Glutamatergic neuron (in vitro differentiated cells): ENCODE measurements at regions not wholly inside any gene's neighbourhood (a gene's known extent, or its start where the extent isn't known, plus 50 kb on each side); places are given as distances from the start of the nearest gene placed in this dataset.

Experiments
- DNase-seq: peaks from one replicate; pipeline ENCODE4 v3.0.0; 2022
- H3K27ac Mint-ChIP-seq: one replicate; pipeline ENCODE4 v1.8.0; 2020; ENCODE audit warnings: mild to moderate bottlenecking, mixed read lengths, inconsistent platforms; ENCODE audit not compliant: unreplicated experiment
- H3K27me3 Mint-ChIP-seq: one replicate; pipeline ENCODE4 v1.8.0; 2020; ENCODE audit warnings: mild to moderate bottlenecking, moderate library complexity, mixed read lengths, inconsistent platforms; ENCODE audit not compliant: unreplicated experiment
- H3K36me3 Mint-ChIP-seq: one replicate; pipeline ENCODE4 v1.8.0; 2020; ENCODE audit warnings: mild to moderate bottlenecking, mixed read lengths, inconsistent platforms; ENCODE audit not compliant: unreplicated experiment
- H3K4me1 Mint-ChIP-seq: one replicate; pipeline ENCODE4 v1.8.0; 2020; ENCODE audit warnings: mild to moderate bottlenecking, low read depth, mixed read lengths, inconsistent platforms; ENCODE audit not compliant: unreplicated experiment
- H3K4me3 Mint-ChIP-seq: one replicate; pipeline ENCODE4 v1.8.0; 2020; ENCODE audit warnings: mild to moderate bottlenecking, mixed read lengths, inconsistent platforms; ENCODE audit not compliant: unreplicated experiment
- H3K9me3 Mint-ChIP-seq: one replicate; pipeline ENCODE4 v1.8.0; 2020; ENCODE audit warnings: mild to moderate bottlenecking, moderate library complexity, mixed read lengths, inconsistent platforms; ENCODE audit not compliant: unreplicated experiment
- TF ChIP-seq, protein P1 (sequence below): fragments of 200-600 bp; sonication (generic); IDR thresholded peaks from one replicate; pipeline ENCODE4 v1.5.0; 2021; ENCODE audit not compliant: partially characterized antibody, unreplicated experiment

DNA sequence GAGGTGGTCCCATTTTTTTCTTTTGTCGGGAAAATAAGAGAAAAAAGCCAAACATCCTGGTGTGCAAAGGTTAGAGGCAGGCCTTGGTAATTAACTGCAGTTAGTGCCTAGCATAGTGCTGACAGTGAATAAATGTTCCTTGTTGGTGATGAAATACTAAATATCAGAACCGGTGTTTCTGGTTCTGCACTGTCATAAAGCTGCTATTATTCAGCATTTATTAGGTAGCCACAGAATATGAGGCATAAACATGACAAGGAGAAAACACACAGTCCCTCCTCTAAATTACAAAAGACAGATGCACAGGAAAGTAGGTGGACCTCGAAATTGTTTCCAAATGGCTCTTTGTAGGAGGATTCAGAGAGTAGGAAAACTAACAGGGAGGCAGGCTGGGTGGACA is 122.0 kb upstream of the ADGRL2 start:
- DNase-seq, result no peak
- TF ChIP-seq, protein P1, sequence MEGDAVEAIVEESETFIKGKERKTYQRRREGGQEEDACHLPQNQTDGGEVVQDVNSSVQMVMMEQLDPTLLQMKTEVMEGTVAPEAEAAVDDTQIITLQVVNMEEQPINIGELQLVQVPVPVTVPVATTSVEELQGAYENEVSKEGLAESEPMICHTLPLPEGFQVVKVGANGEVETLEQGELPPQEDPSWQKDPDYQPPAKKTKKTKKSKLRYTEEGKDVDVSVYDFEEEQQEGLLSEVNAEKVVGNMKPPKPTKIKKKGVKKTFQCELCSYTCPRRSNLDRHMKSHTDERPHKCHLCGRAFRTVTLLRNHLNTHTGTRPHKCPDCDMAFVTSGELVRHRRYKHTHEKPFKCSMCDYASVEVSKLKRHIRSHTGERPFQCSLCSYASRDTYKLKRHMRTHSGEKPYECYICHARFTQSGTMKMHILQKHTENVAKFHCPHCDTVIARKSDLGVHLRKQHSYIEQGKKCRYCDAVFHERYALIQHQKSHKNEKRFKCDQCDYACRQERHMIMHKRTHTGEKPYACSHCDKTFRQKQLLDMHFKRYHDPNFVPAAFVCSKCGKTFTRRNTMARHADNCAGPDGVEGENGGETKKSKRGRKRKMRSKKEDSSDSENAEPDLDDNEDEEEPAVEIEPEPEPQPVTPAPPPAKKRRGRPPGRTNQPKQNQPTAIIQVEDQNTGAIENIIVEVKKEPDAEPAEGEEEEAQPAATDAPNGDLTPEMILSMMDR, result no peak
- Mint-ChIP-seq H3K4me1 (peaks cover 14% of the 10 kb centered on the region), H3K4me3 (no peak overlapping the region), H3K9me3 (no peaks in the 10 kb centered on the region), H3K27ac (no peak overlapping the region), H3K27me3 (no peaks in the 10 kb centered on the region), H3K36me3 (no peaks in the 10 kb centered on the region)

DNA sequence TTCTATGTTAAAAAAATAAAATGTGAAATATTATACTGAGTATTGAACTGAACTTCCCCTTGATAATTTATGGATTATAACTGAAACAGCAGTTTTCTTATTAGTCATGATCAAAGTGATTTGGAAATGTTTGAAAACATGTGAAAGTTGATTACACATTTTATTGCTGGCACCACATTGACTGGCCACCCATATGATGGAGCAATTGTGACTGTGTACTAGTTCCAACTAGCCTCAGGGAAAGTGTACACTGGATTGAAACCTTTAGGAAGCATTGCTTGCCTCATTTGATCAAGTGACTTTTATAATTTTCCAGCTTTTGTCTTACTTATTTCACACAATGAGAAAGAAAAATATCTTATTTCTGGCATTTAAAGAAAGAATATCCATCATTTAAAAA is 128.0 kb upstream of the ADGRL2 start:
- Mint-ChIP-seq H3K4me1 (no peaks in the 10 kb centered on the region), H3K36me3 (no peaks in the 10 kb centered on the region), H3K27ac (no peak overlapping the region), H3K27me3 (no peaks in the 10 kb centered on the region), H3K9me3 (no peaks in the 10 kb centered on the region), H3K4me3 (no peak overlapping the region)
- no peak for DNase-seq
- TF ChIP-seq, protein P1, result no peak

DNA sequence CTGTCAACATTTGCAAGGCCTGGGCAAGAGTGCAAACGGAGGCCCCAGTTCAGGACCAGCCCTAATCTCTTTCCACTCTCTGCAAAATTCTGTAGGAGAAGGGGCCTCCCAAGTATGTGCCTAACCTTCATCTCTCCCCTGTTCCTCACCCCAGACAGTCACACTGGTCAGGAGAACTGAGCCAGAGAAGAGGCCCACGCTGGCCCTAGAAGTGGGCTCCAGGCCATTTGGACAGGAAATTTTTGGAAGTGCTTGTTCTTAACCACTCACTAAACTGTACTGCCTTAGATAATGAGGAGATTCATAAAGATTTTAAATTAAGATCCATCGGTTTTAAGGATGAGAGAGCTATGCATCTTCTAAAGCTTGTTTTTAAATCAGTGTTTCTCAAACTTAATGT is 129.7 kb upstream of the ADGRL2 start:
- Mint-ChIP-seq H3K9me3 (no peaks in the 10 kb centered on the region), H3K27me3 (no peaks in the 10 kb centered on the region), H3K27ac (no peak overlapping the region), H3K36me3 (no peaks in the 10 kb centered on the region), H3K4me3 (no peak overlapping the region), H3K4me1 (no peaks in the 10 kb centered on the region)
- TF ChIP-seq, protein P1, result no peak
- no peak for DNase-seq

DNA sequence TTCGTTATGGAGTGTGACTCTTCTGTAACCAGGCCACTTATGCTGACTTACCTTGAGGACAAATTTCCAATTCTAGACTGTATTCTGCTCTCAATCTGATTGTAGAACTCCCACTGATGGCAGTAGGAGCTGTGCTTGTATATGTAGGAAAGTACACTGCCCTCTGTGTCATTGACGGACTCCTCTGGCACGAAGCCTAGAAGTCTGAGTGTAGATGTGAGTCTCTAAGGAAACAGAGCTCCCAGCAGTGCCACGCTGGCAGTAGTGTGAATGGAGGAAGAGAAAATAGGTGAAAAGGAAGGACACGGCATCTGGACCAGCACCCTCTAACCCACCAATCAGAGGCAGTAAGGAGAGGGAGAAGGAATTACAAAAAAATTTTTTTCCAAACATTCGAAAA is 130.4 kb upstream of the ADGRL2 start:
- TF ChIP-seq, protein P1, result no peak
- Mint-ChIP-seq H3K27me3 (no peaks in the 10 kb centered on the region), H3K4me3 (no peak overlapping the region), H3K9me3 (no peaks in the 10 kb centered on the region), H3K36me3 (no peaks in the 10 kb centered on the region), H3K27ac (peak overlapping the region; percentile 53), H3K4me1 (no peaks in the 10 kb centered on the region)
- no peak for DNase-seq

DNA sequence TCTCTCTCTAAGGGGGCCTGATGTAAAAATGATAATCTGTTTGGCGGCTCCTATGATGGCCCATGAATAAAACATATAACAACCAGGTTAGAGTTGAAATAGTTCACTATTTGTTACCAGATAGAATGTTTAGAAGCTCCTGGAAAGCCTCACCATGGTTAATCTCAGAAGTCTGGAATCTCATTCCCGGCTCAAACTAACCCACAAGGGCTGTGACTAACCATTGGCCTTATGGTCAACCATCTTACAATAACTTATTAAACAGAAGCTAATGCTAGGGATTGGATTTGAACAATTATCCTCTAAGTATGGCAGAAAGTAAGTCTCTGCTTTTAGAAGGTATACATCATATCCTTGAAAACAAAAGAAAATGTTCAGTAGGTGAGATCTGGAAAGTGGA is 134.1 kb upstream of the ADGRL2 start:
- Mint-ChIP-seq H3K9me3 (no peaks in the 10 kb centered on the region), H3K36me3 (no peaks in the 10 kb centered on the region), H3K27me3 (no peaks in the 10 kb centered on the region), H3K4me3 (no peak overlapping the region), H3K4me1 (peaks cover 5% of the 10 kb centered on the region), H3K27ac (no peak overlapping the region)
- no peak for DNase-seq
- TF ChIP-seq, protein P1, result no peak
